Sciatic nerve (tissue), 2 donors: ENCODE measurements at regions not wholly inside any gene's neighbourhood (a gene's known extent, or its start where the extent isn't known, plus 50 kb on each side); places are given as distances from the start of the nearest gene placed in this dataset.
"Not testable (repeated sequence)": the region's sequence is repeated elsewhere in the genome, so short reads cannot be mapped to it uniquely, and the experiment has no call there.

Source experiments
- ATAC-seq: fragments of 200-7000 bp; cut with Tn5 transposase; one replicate; pipeline ENCODE4 v1.9.1; 2020; ENCODE audit warnings: mild to moderate bottlenecking, moderate library complexity
- DNase-seq: peaks from one replicate; pipeline ENCODE4 v3.0.0-alpha.2; 2020; ENCODE audit warnings: low spot score
- intact Hi-C: fragments of 100-400 bp; cut with DNase I; formaldehyde crosslinking; loops from one replicate; pipeline ENCODE4 v1.14.2; 2022
- donor health status: DM: no; HTN: no; CAD: no.
- donor health status: DM: no; HTN: no; CAD: no.

- no peak for DNase-seq
- intact Hi-C loops = no loop called here
- no peak for ATAC-seq
These were observed 73.5 kb downstream of the GOLGA8G start for GRCh38 chr15:28459279-28459678.

- intact Hi-C loops, ATAC-seq: not testable (repeated sequence)
- DNase-seq = peak; percentile 55
These were observed 75.3 kb downstream of the GOLGA8G start for GRCh38 chr15:28457396-28457932.

DNA sequence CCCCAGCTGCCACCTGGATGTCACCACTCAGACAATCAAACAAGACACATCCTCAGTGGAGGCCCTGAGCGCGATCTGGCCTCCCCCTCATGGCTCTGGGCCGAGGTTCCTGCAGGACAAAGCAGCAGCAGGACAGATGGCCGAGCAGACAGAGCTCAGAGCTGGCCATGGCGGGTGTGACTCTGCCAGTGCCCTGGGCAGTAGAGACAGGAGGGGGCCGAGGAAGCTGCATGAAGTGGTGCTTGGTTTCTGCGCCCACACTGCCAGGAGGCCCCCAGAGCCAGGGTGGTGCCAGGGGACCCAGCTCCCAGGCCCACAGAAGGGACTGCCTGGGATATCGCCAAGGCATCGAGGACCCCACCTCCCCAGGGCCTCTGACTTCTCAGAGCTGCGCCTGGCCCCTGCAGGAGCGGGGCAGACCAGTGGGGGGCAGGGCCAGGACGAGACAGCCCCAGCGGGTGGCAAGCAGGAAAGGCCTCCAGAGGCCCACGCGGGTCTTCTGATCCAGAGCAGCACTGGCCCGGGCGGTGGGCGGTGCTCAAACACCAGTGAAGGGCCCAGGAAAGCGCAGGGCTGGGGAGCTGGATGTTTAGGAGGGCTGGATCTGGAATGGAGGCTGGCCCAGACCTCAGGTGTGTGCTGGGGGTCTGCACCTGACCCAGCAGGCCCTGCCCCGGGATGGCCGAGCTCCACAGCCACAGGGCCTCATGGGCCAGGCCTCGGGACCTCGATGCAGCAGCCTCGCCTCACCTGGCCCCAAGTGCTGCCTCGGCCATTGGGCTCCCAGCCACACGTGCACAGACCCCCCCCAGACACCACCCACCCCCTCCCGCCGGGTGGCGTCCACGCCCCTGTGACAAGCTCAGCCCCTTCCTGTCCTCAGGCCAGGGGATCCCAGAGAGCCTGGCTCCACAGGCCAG lies 76.0 kb downstream of the GOLGA8G start:
- DNase-seq (peak; percentile 61), ATAC-seq (no peak)
- intact Hi-C loops = no loop called here

GRCh38 chr15:28455537-28456475 lies 77.0 kb downstream of the GOLGA8G start:
- peak; percentile 58 for DNase-seq
- intact Hi-C loops, ATAC-seq: not testable (repeated sequence)

DNA sequence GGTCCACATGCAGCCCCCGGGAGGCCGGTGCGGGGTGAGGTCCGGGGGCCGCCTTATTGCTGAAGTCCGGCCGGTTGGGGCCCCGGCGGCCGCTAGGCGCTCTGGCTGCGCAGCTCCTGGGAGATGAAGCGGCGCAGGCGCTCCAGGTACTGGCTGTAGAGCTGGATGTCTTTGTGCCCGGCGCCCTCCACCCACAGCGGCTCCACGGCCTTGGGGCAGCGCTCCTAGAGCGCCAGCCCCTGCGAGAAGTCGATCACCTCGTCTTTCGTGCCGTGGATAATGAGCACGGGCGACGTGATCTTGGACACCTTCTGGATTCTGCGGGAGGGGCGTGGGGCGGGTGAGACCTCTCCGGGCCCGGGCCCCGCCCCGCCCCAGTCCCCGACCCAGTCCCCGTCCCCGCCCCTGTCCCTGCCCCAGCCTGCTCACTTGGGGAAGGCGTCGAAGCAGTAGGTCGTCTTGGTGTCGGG lies 76.3 kb downstream of the GOLGA8F start:
- DNase-seq, intact Hi-C loops, ATAC-seq: not testable (repeated sequence)
